AG09319 (cell line): ENCODE measurements at regions not wholly inside any gene's neighbourhood (a gene's known extent, or its start where the extent isn't known, plus 50 kb on each side); places are given as distances from the start of the nearest gene placed in this dataset.
"Not testable (repeated sequence)": the region's sequence is repeated elsewhere in the genome, so short reads cannot be mapped to it uniquely, and the experiment has no call there.

ENCODE experiments used
- DNase-seq: peaks from one replicate; pipeline ENCODE4 v3.0.0-alpha.2; 2010; ENCODE audit warnings: low read depth; ENCODE audit errors: extremely low read depth
- CTCF ChIP-seq: IDR thresholded peaks from 2 replicates; pipeline ENCODE4 v1.5.1; 2011; ENCODE audit warnings: low read depth, mild to moderate bottlenecking, inconsistent platforms, low read length, moderate library complexity

- no peak for TF ChIP-seq CTCF
- no peak for DNase-seq
These were observed 113.7 kb upstream of the CDH11 start for GRCh38 chr16:65235339-65236177.

GRCh38 chr16:65234721-65235320 lies 113.0 kb upstream of the CDH11 start:
- not testable (repeated sequence) for DNase-seq

- DNase-seq = peak; percentile 0
- TF ChIP-seq CTCF = no peak
These were observed 107.4 kb upstream of the CDH11 start for GRCh38 chr16:65229191-65229662.

- TF ChIP-seq CTCF = no peak
- DNase-seq = no peak
These were observed 105.4 kb upstream of the CDH11 start for GRCh38 chr16:65227150-65227835.

- no peak for TF ChIP-seq CTCF
- no peak for DNase-seq
These were observed 104.2 kb upstream of the CDH11 start for GRCh38 chr16:65226077-65226476.

- no peak for TF ChIP-seq CTCF
- DNase-seq = no peak
These were observed 103.6 kb upstream of the CDH11 start for GRCh38 chr16:65225488-65225887.

- TF ChIP-seq CTCF = no peak
- no peak for DNase-seq
These were observed 103.1 kb upstream of the CDH11 start for GRCh38 chr16:65224994-65225393.
